ENCODE measurements at regions not wholly inside any gene's neighbourhood (a gene's known extent, or its start where the extent isn't known, plus 50 kb on each side); places are given as distances from the start of the nearest gene placed in this dataset.

GRCh38 chr7:35537067-35538023, 157.6 kb downstream of the HERPUD2 start:
- intact Hi-C loops (cut with micrococcal nuclease), result loop anchor here (1.0 to 10.0 kb wide), 4 partner anchors 87 to 713 kb away; no protein-coding TSS in a partner anchor

GRCh38 chr7:35536396-35536826, 158.5 kb downstream of the HERPUD2 start:
- intact Hi-C loops (cut with micrococcal nuclease), result loop anchor here (10.0 kb wide), 2 partner anchors 462 to 712 kb away; no protein-coding TSS in a partner anchor

GRCh38 chr7:35533902-35534301, 161.0 kb downstream of the HERPUD2 start:
- intact Hi-C loops (cut with micrococcal nuclease), result loop anchor here (10.0 kb wide), 2 partner anchors 459 to 709 kb away; no protein-coding TSS in a partner anchor

- intact Hi-C loops (cut with micrococcal nuclease), result loop anchor here (10.0 kb wide), 2 partner anchors 456 to 706 kb away; no protein-coding TSS in a partner anchor
These were observed 164.5 kb downstream of the HERPUD2 start for GRCh38 chr7:35530124-35531109.

GRCh38 chr7:35529713-35530112, 165.2 kb downstream of the HERPUD2 start:
- intact Hi-C loops (cut with micrococcal nuclease), result loop anchor here (10.0 kb wide), 2 partner anchors 455 to 705 kb away; no protein-coding TSS in a partner anchor

GRCh38 chr7:35528381-35528977, 166.5 kb downstream of the HERPUD2 start:
- intact Hi-C loops (cut with micrococcal nuclease), result no loop called here

GRCh38 chr7:35526645-35527044, 168.3 kb downstream of the HERPUD2 start:
- intact Hi-C loops (cut with micrococcal nuclease), result no loop called here

- intact Hi-C loops (cut with micrococcal nuclease), result loop anchor here (5.0 kb wide), 1 partner anchor 1202 kb away; no protein-coding TSS in a partner anchor
These were observed 170.7 kb downstream of the HERPUD2 start for GRCh38 chr7:35524112-35524804.

GRCh38 chr7:35523292-35523691, 171.6 kb downstream of the HERPUD2 start:
- intact Hi-C loops (cut with micrococcal nuclease), result loop anchor here (5.0 kb wide), 1 partner anchor 1201 kb away; no protein-coding TSS in a partner anchor

- intact Hi-C loops (cut with micrococcal nuclease), result loop anchor here (5.0 kb wide), 1 partner anchor 1200 kb away; no protein-coding TSS in a partner anchor
These were observed 172.2 kb downstream of the HERPUD2 start for GRCh38 chr7:35522697-35523096.

- intact Hi-C loops (cut with micrococcal nuclease), result loop anchor here (5.0 kb wide), 1 partner anchor 1200 kb away; no protein-coding TSS in a partner anchor
These were observed 173.0 kb downstream of the HERPUD2 start for GRCh38 chr7:35521941-35522340.

- intact Hi-C loops (cut with micrococcal nuclease), result loop anchor here (1.0 to 5.0 kb wide), 2 partner anchors 96 to 1199 kb away; no protein-coding TSS in a partner anchor
These were observed 173.9 kb downstream of the HERPUD2 start for GRCh38 chr7:35520810-35521625.

GRCh38 chr7:35519971-35520809, 174.7 kb downstream of the HERPUD2 start:
- intact Hi-C loops (cut with micrococcal nuclease), result loop anchor here (1.0 to 5.0 kb wide), 2 partner anchors 95 to 1198 kb away; no protein-coding TSS in a partner anchor

- intact Hi-C loops (cut with micrococcal nuclease), result no loop called here
These were observed 176.2 kb downstream of the HERPUD2 start for GRCh38 chr7:35518767-35519166.

GRCh38 chr7:35516498-35516897, 178.4 kb downstream of the HERPUD2 start:
- intact Hi-C loops (cut with micrococcal nuclease), result no loop called here

GRCh38 chr7:35513828-35514227, 181.1 kb downstream of the HERPUD2 start:
- intact Hi-C loops (cut with micrococcal nuclease), result no loop called here

- intact Hi-C loops (cut with micrococcal nuclease), result no loop called here
These were observed 181.7 kb downstream of the HERPUD2 start for GRCh38 chr7:35513195-35513594.

GRCh38 chr7:35512716-35513115, 182.2 kb downstream of the HERPUD2 start:
- intact Hi-C loops (cut with micrococcal nuclease), result no loop called here
